Activated CD4-positive, CD25-positive, alpha-beta regulatory T cell treated with anti-CD3 and anti-CD28 coated beads, Interleukin-2, amount 50 U/mL, for 24 hours (primary cell): ENCODE measurements at regions not wholly inside any gene's neighbourhood (a gene's known extent, or its start where the extent isn't known, plus 50 kb on each side); places are given as distances from the start of the nearest gene placed in this dataset.
A peak's percentile ranks its signal among the peaks of the same experiment; 100 is the strongest.

Experiments
- ATAC-seq, 2 donors: fragments of 150-1000 bp; cut with Tn5 transposase; one replicate each; pipeline ENCODE4 v1.10.0; 2021; ENCODE audit warnings: mild to moderate bottlenecking in 1 of 2, moderate library complexity in 1 of 2

- no peak for ATAC-seq
Measured at GRCh38 chr19:31119951-31120690, 229.1 kb downstream of the TSHZ3 start.

- ATAC-seq: no peak
Measured at GRCh38 chr19:31118986-31119385, 230.2 kb downstream of the TSHZ3 start.

- ATAC-seq: no peak
Measured at GRCh38 chr19:31118287-31118955, 230.8 kb downstream of the TSHZ3 start.

GRCh38 chr19:31114585-31114984 lies 234.7 kb downstream of the TSHZ3 start:
- no peak for ATAC-seq

- no peak for ATAC-seq
Measured at GRCh38 chr19:31113293-31113692, 235.9 kb downstream of the TSHZ3 start.

GRCh38 chr19:31112158-31112557 lies 237.1 kb downstream of the TSHZ3 start:
- ATAC-seq: no peak

GRCh38 chr19:31111741-31112140 lies 237.5 kb downstream of the TSHZ3 start:
- no peak for ATAC-seq

- peak in 1 of 2 donors; percentile 45 for ATAC-seq
Measured at GRCh38 chr19:31110336-31110735, 238.9 kb downstream of the TSHZ3 start.

GRCh38 chr19:31109636-31110035 lies 239.6 kb downstream of the TSHZ3 start:
- no peak for ATAC-seq

- ATAC-seq: no peak
Measured at GRCh38 chr19:31107096-31107495, 242.1 kb downstream of the TSHZ3 start.

GRCh38 chr19:31105761-31106160 lies 243.5 kb downstream of the TSHZ3 start:
- no peak for ATAC-seq

- no peak for ATAC-seq
Measured at GRCh38 chr19:31104451-31104850, 244.8 kb downstream of the TSHZ3 start.

- ATAC-seq: no peak
Measured at GRCh38 chr19:31103228-31103627, 246.0 kb downstream of the TSHZ3 start.

GRCh38 chr19:31102674-31103073 lies 246.6 kb downstream of the TSHZ3 start:
- ATAC-seq: no peak

- no peak for ATAC-seq
Measured at GRCh38 chr19:31100981-31101380, 248.3 kb downstream of the TSHZ3 start.

GRCh38 chr19:31100206-31100590 lies 249.0 kb downstream of the TSHZ3 start:
- ATAC-seq: no peak

GRCh38 chr19:31099515-31100205 lies 249.6 kb downstream of the TSHZ3 start:
- ATAC-seq: no peak

- no peak for ATAC-seq
Measured at GRCh38 chr19:31098836-31099235, 250.4 kb downstream of the TSHZ3 start.

GRCh38 chr19:31096935-31097545 lies 252.2 kb downstream of the TSHZ3 start:
- no peak for ATAC-seq

GRCh38 chr19:31096062-31096830 lies 253.0 kb downstream of the TSHZ3 start:
- ATAC-seq: no peak

- no peak for ATAC-seq
Measured at GRCh38 chr19:31095100-31095804, 254.0 kb downstream of the TSHZ3 start.

- no peak for ATAC-seq
Measured at GRCh38 chr19:31092274-31092673, 257.0 kb downstream of the TSHZ3 start.
